ENCODE measurements at regions not wholly inside any gene's neighbourhood (a gene's known extent, or its start where the extent isn't known, plus 50 kb on each side); places are given as distances from the start of the nearest gene placed in this dataset.
A peak's percentile ranks its signal among the peaks of the same experiment; 100 is the strongest.

- Histone ChIP-seq H4K20me1 (ENCODE audit: insufficient read depth, low read length) (no peaks in the 10 kb centered on the region), H2AFZ (ENCODE audit: low read depth, low read length) (no peak overlapping the region), H3K4me1 (ENCODE audit: insufficient read depth, low read length) (no peaks in the 10 kb centered on the region), H3K9ac (ENCODE audit: low read length) (no peak overlapping the region), H3K27ac (ENCODE audit: low read depth, low read length) (no peak overlapping the region), H3K79me2 (ENCODE audit: insufficient read depth, low read length) (no peaks in the 10 kb centered on the region), H3K4me2 (ENCODE audit: low read length) (no peak overlapping the region), H3K4me3 (ENCODE audit: insufficient read depth, low read depth, low read length) (no peak overlapping the region), H3K9me3 (ENCODE audit: insufficient read depth, low read depth, low read length) (no peaks in the 10 kb centered on the region), H3K27me3 (ENCODE audit: insufficient read depth, low read length) (no peaks in the 10 kb centered on the region), H3K36me3 (ENCODE audit: insufficient read depth, low read length) (no peaks in the 10 kb centered on the region)
- DNase-seq (ENCODE audit: low read depth) (no peak), FAIRE-seq (no peak)
- no peak for TF ChIP-seq CTCF (IDR thresholded peaks at IDR 0.05; ENCODE audit: insufficient read depth, low read depth, low read length)
- no peak for TF ChIP-seq EZH2 (IDR thresholded peaks at IDR 0.05; ENCODE audit: insufficient read depth, low read length)
- Mint-ChIP-seq H3K9me3 (ENCODE audit: unreplicated experiment) (peaks cover 2% of the 10 kb centered on the region), H3K36me3 (ENCODE audit: low read depth, unreplicated experiment) (no peaks in the 10 kb centered on the region), H3K27me3 (ENCODE audit: low read depth, unreplicated experiment) (no peaks in the 10 kb centered on the region), H3K4me1 (ENCODE audit: low read depth, unreplicated experiment) (no peaks in the 10 kb centered on the region), H3K27ac (ENCODE audit: unreplicated experiment) (no peak overlapping the region), H3K4me3 (ENCODE audit: unreplicated experiment) (no peak overlapping the region)
These were observed 170.9 kb upstream of the GATA6 start for GRCh38 chr18:21998486-21998885.

GRCh38 chr18:22001912-22002487 lies 167.4 kb upstream of the GATA6 start:
- Histone ChIP-seq H3K27me3 (ENCODE audit: insufficient read depth, low read length) (no peaks in the 10 kb centered on the region), H3K36me3 (ENCODE audit: insufficient read depth, low read length) (no peaks in the 10 kb centered on the region), H3K4me1 (ENCODE audit: insufficient read depth, low read length) (peaks cover 2% of the 10 kb centered on the region), H4K20me1 (ENCODE audit: insufficient read depth, low read length) (no peaks in the 10 kb centered on the region), H2AFZ (ENCODE audit: low read depth, low read length) (no peak overlapping the region), H3K9me3 (ENCODE audit: insufficient read depth, low read depth, low read length) (no peaks in the 10 kb centered on the region), H3K27ac (ENCODE audit: low read depth, low read length) (no peak overlapping the region), H3K79me2 (ENCODE audit: insufficient read depth, low read length) (no peaks in the 10 kb centered on the region), H3K9ac (ENCODE audit: low read length) (no peak overlapping the region), H3K4me2 (ENCODE audit: low read length) (no peak overlapping the region), H3K4me3 (ENCODE audit: insufficient read depth, low read depth, low read length) (no peak overlapping the region)
- TF ChIP-seq EZH2 (IDR thresholded peaks at IDR 0.05; ENCODE audit: insufficient read depth, low read length) (no peak), CTCF (IDR thresholded peaks at IDR 0.05; ENCODE audit: insufficient read depth, low read depth, low read length) (no peak)
- Mint-ChIP-seq H3K4me1 (ENCODE audit: low read depth, unreplicated experiment) (no peaks in the 10 kb centered on the region), H3K27ac (ENCODE audit: unreplicated experiment) (no peak overlapping the region), H3K36me3 (ENCODE audit: low read depth, unreplicated experiment) (no peaks in the 10 kb centered on the region), H3K27me3 (ENCODE audit: low read depth, unreplicated experiment) (no peaks in the 10 kb centered on the region), H3K4me3 (ENCODE audit: unreplicated experiment) (no peak overlapping the region), H3K9me3 (ENCODE audit: unreplicated experiment) (peaks cover 2% of the 10 kb centered on the region)
- DNase-seq (ENCODE audit: low read depth) (no peak), FAIRE-seq (no peak)

GRCh38 chr18:22005191-22005841 lies 164.1 kb upstream of the GATA6 start:
- Histone ChIP-seq H2AFZ (ENCODE audit: low read depth, low read length) (no peak overlapping the region), H3K4me1 (ENCODE audit: insufficient read depth, low read length) (peaks cover 2% of the 10 kb centered on the region), H4K20me1 (ENCODE audit: insufficient read depth, low read length) (no peaks in the 10 kb centered on the region), H3K36me3 (ENCODE audit: insufficient read depth, low read length) (no peaks in the 10 kb centered on the region), H3K27ac (ENCODE audit: low read depth, low read length) (no peak overlapping the region), H3K27me3 (ENCODE audit: insufficient read depth, low read length) (no peaks in the 10 kb centered on the region), H3K4me3 (ENCODE audit: insufficient read depth, low read depth, low read length) (no peak overlapping the region), H3K9me3 (ENCODE audit: insufficient read depth, low read depth, low read length) (no peaks in the 10 kb centered on the region), H3K4me2 (ENCODE audit: low read length) (no peak overlapping the region), H3K9ac (ENCODE audit: low read length) (no peak overlapping the region), H3K79me2 (ENCODE audit: insufficient read depth, low read length) (no peaks in the 10 kb centered on the region)
- Mint-ChIP-seq H3K27me3 (ENCODE audit: low read depth, unreplicated experiment) (no peaks in the 10 kb centered on the region), H3K4me3 (ENCODE audit: unreplicated experiment) (no peak overlapping the region), H3K4me1 (ENCODE audit: low read depth, unreplicated experiment) (no peaks in the 10 kb centered on the region), H3K36me3 (ENCODE audit: low read depth, unreplicated experiment) (no peaks in the 10 kb centered on the region), H3K27ac (ENCODE audit: unreplicated experiment) (no peak overlapping the region), H3K9me3 (ENCODE audit: unreplicated experiment) (no peaks in the 10 kb centered on the region)
- peak; percentile 17 for DNase-seq (ENCODE audit: low read depth)
- TF ChIP-seq CTCF (IDR thresholded peaks at IDR 0.05; ENCODE audit: insufficient read depth, low read depth, low read length), result no peak
- no peak for TF ChIP-seq EZH2 (IDR thresholded peaks at IDR 0.05; ENCODE audit: insufficient read depth, low read length)
- no peak for FAIRE-seq

Measured in astrocyte (in vitro differentiated cells and primary cell).